DOHH2 (cell line): ENCODE measurements at regions not wholly inside any gene's neighbourhood (a gene's known extent, or its start where the extent isn't known, plus 50 kb on each side); places are given as distances from the start of the nearest gene placed in this dataset.

Experiments
- EZH2phosphoT487 ChIP-seq: fragments of 200-600 bp; sonication (generic); IDR thresholded peaks from 2 replicates; pipeline ENCODE4 v1.6.1; 2017; ENCODE audit warnings: borderline replicate concordance, mild to moderate bottlenecking, antibody characterized with exemption, low read length, moderate library complexity, mixed read lengths
- TF ChIP-seq, protein P1 (sequence below): fragments of 200-600 bp; sonication (generic); IDR thresholded peaks from one replicate; pipeline ENCODE4 v1.5.1; 2014; ENCODE audit warnings: antibody characterized with exemption, mild to moderate bottlenecking, low read depth, low read length; ENCODE audit not compliant: poor library complexity, severe bottlenecking

GRCh38 chr7:19834566-19834965 is 61.1 kb upstream of the TMEM196 start:
- TF ChIP-seq, protein P1, sequence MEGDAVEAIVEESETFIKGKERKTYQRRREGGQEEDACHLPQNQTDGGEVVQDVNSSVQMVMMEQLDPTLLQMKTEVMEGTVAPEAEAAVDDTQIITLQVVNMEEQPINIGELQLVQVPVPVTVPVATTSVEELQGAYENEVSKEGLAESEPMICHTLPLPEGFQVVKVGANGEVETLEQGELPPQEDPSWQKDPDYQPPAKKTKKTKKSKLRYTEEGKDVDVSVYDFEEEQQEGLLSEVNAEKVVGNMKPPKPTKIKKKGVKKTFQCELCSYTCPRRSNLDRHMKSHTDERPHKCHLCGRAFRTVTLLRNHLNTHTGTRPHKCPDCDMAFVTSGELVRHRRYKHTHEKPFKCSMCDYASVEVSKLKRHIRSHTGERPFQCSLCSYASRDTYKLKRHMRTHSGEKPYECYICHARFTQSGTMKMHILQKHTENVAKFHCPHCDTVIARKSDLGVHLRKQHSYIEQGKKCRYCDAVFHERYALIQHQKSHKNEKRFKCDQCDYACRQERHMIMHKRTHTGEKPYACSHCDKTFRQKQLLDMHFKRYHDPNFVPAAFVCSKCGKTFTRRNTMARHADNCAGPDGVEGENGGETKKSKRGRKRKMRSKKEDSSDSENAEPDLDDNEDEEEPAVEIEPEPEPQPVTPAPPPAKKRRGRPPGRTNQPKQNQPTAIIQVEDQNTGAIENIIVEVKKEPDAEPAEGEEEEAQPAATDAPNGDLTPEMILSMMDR: no peak
- no peak for TF ChIP-seq EZH2phosphoT487
